Activated naive CD8-positive, alpha-beta T cell treated with anti-CD3 and anti-CD28 coated beads, Interleukin-2, amount 50 U/mL, for 24 hours (primary cell): ENCODE measurements at regions not wholly inside any gene's neighbourhood (a gene's known extent, or its start where the extent isn't known, plus 50 kb on each side); places are given as distances from the start of the nearest gene placed in this dataset.
A peak's percentile ranks its signal among the peaks of the same experiment; 100 is the strongest.

Experiments
- ATAC-seq: fragments of 150-1000 bp; cut with Tn5 transposase; one replicate; pipeline ENCODE4 v1.10.0; 2021
- DNase-seq: peaks from one replicate; pipeline ENCODE4 v3.0.0; 2021
- H3K27ac Mint-ChIP-seq: one replicate; pipeline ENCODE4 v1.8.0; 2021; ENCODE audit warnings: mild to moderate bottlenecking, mixed read lengths
- H3K27me3 Mint-ChIP-seq: one replicate; pipeline ENCODE4 v1.8.0; 2021; ENCODE audit warnings: mixed read lengths
- H3K36me3 Mint-ChIP-seq: one replicate; pipeline ENCODE4 v1.8.0; 2021; ENCODE audit warnings: low read depth, mixed read lengths
- H3K4me1 Mint-ChIP-seq: one replicate; pipeline ENCODE4 v1.8.0; 2021; ENCODE audit warnings: mixed read lengths
- H3K4me3 Mint-ChIP-seq: one replicate; pipeline ENCODE4 v1.8.0; 2021; ENCODE audit warnings: mild to moderate bottlenecking, moderate library complexity, mixed read lengths
- H3K9me3 Mint-ChIP-seq: one replicate; pipeline ENCODE4 v1.8.0; 2021; ENCODE audit warnings: mixed read lengths

DNA sequence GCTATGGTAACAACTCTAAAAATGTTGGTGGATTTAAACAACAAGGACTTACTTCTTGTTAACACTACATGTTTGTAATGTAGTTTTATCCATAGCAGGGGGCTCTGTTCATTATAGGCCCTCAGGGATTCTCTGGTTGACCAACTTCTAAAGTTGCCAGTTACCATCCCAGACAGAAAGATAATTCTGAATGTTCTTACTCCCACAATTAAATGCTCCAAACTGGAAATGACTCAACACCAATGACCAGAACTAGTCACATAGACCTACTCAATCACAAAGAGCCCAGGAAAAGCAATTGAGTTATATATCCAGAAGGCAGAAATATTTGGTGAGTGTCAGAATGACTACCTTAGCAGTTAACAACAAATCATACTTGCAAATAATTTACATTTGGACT is 199.3 kb upstream of the UMPS start:
- DNase-seq (no peak), ATAC-seq (no peak)
- Mint-ChIP-seq H3K4me3 (no peak overlapping the region), H3K36me3 (no peaks in the 10 kb centered on the region), H3K9me3 (peaks cover 3% of the 10 kb centered on the region), H3K27ac (no peak overlapping the region), H3K4me1 (no peaks in the 10 kb centered on the region), H3K27me3 (peaks cover 22% of the 10 kb centered on the region)

DNA sequence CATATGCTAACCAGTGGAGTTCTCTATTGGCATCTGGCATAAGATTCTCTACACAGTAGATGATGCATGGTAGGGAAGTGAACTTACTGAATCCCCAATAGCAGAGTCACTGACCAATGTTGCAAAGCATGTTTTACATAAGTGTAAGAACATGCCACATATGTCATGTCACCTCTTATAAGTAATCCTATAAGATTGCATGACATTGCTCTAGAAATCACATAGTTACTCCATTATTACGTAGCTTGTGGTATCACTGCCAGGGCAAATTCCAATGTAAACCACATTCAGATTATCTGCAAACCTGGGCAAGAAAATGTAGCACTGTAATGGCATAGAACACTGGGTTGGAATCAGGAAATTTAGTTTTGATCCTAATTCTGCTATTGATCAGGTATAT is 198.2 kb upstream of the UMPS start:
- H3K36me3 Mint-ChIP-seq, result no peaks in the 10 kb centered on the region
- no peaks in the 10 kb centered on the region for H3K4me1 Mint-ChIP-seq
- no peak overlapping the region for H3K4me3 Mint-ChIP-seq
- peaks cover 1% of the 10 kb centered on the region for H3K9me3 Mint-ChIP-seq
- ATAC-seq (no peak), DNase-seq (no peak)
- no peak overlapping the region for H3K27ac Mint-ChIP-seq
- H3K27me3 Mint-ChIP-seq, result peaks cover 17% of the 10 kb centered on the region

DNA sequence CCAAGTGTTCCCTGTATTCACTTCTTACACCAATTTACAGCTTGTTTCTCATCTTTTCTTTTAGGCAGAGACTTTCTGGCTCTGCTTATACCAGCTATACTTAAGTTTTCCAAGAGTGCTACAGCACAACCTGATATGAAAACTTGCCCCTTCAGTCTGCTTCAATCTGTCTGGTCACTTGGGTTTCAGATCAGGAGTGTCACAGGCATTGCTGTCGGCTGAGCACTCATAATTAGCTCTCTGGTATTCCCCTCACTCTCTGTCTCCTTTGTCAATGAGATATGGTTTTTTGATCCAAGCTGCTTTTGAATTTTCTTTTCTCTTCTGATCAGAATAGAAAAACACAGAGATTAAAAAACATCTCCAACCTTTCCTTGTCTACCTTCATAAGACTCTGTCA is 194.9 kb upstream of the UMPS start:
- H3K4me1 Mint-ChIP-seq, result no peaks in the 10 kb centered on the region
- DNase-seq, result no peak
- H3K4me3 Mint-ChIP-seq, result no peak overlapping the region
- H3K36me3 Mint-ChIP-seq, result no peaks in the 10 kb centered on the region
- no peak for ATAC-seq
- H3K27me3 Mint-ChIP-seq, result peaks cover 12% of the 10 kb centered on the region
- H3K9me3 Mint-ChIP-seq, result no peaks in the 10 kb centered on the region
- H3K27ac Mint-ChIP-seq, result no peak overlapping the region

DNA sequence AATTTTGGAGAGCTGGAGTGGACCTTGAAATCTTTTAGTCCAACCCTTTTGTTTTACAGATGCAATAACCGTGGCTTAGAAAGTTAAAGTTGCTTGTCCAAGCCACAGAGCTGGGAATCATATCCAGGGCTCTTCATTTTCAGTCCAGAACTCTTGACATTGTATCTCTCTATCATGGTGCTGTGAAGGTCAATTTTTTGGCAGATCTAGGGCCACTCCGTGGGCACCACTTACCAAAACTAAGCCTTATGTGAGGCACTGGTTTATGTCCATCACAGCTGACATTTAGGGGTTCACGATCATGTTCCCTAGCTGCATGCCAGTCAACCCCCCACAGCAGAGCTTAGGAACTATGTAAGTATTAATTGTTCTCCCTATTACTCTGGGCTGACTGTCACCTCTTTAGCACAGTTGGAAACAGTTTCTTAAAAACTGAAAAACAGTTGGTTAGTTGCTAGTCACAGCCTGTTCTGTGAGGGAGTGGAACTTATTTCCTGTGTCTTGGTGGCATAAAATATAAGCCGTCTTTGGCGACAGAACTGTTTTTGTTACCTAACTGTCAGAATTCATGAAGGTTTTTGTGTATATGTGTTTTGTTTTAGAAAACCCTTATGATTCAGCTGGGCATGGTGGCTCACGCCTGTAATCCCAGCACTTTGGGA is 189.6 kb upstream of the UMPS start:
- DNase-seq (no peak), ATAC-seq (no peak)
- Mint-ChIP-seq H3K27me3 (peaks cover 4% of the 10 kb centered on the region), H3K27ac (no peak overlapping the region), H3K36me3 (no peaks in the 10 kb centered on the region), H3K9me3 (no peaks in the 10 kb centered on the region), H3K4me3 (no peak overlapping the region), H3K4me1 (no peaks in the 10 kb centered on the region)

GRCh38 chr3:124542214-124542869 is 187.9 kb upstream of the UMPS start:
- no peak overlapping the region for H3K27ac Mint-ChIP-seq
- no peaks in the 10 kb centered on the region for H3K4me1 Mint-ChIP-seq
- H3K36me3 Mint-ChIP-seq, result no peaks in the 10 kb centered on the region
- DNase-seq (no peak), ATAC-seq (no peak)
- no peaks in the 10 kb centered on the region for H3K9me3 Mint-ChIP-seq
- peaks cover 11% of the 10 kb centered on the region for H3K27me3 Mint-ChIP-seq
- H3K4me3 Mint-ChIP-seq, result no peak overlapping the region

GRCh38 chr3:124545891-124546290 is 184.4 kb upstream of the UMPS start:
- DNase-seq (no peak), ATAC-seq (no peak)
- Mint-ChIP-seq H3K4me3 (no peak overlapping the region), H3K9me3 (no peaks in the 10 kb centered on the region), H3K4me1 (no peaks in the 10 kb centered on the region), H3K36me3 (no peaks in the 10 kb centered on the region), H3K27me3 (peaks cover 28% of the 10 kb centered on the region), H3K27ac (no peak overlapping the region)

- DNase-seq (no peak), ATAC-seq (no peak)
- Mint-ChIP-seq H3K27me3 (peaks cover 39% of the 10 kb centered on the region), H3K36me3 (no peaks in the 10 kb centered on the region), H3K27ac (no peak overlapping the region), H3K9me3 (no peaks in the 10 kb centered on the region), H3K4me3 (no peak overlapping the region), H3K4me1 (peaks cover 2% of the 10 kb centered on the region)
Observed at GRCh38 chr3:124552224-124552623, 178.0 kb upstream of the UMPS start.

- H3K27ac Mint-ChIP-seq, result no peak overlapping the region
- H3K4me3 Mint-ChIP-seq, result no peak overlapping the region
- no peak for DNase-seq
- H3K4me1 Mint-ChIP-seq, result peaks cover 2% of the 10 kb centered on the region
- peaks cover 47% of the 10 kb centered on the region for H3K27me3 Mint-ChIP-seq
- ATAC-seq, result peak; percentile 48
- H3K36me3 Mint-ChIP-seq, result no peaks in the 10 kb centered on the region
- no peaks in the 10 kb centered on the region for H3K9me3 Mint-ChIP-seq
Observed at GRCh38 chr3:124553178-124553577, 177.1 kb upstream of the UMPS start.

DNA sequence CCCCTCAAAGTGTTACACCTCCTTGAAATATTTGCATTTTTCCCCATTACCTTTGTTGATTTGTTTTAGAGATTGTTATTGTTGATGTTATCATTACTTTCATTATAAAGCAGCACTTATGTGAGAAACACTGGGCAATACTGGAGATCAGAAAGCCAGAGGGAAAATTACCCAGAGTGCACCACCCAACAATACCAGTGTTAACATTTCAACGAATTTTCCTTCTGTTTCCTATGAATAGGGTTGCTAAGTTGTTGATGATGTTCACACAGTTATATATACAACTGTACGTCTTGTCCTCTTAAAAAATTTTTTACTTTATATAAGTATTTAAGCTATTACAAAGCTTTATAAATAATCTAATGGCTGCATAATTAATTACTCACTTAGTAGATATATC is 173.6 kb upstream of the UMPS start:
- Mint-ChIP-seq H3K4me3 (no peak overlapping the region), H3K9me3 (no peaks in the 10 kb centered on the region), H3K4me1 (peaks cover 2% of the 10 kb centered on the region), H3K27ac (no peak overlapping the region), H3K36me3 (no peaks in the 10 kb centered on the region), H3K27me3 (peaks cover 36% of the 10 kb centered on the region)
- DNase-seq (no peak), ATAC-seq (no peak)

GRCh38 chr3:124557433-124558232 is 172.6 kb upstream of the UMPS start:
- Mint-ChIP-seq H3K4me3 (no peak overlapping the region), H3K36me3 (no peaks in the 10 kb centered on the region), H3K9me3 (no peaks in the 10 kb centered on the region), H3K4me1 (peaks cover 2% of the 10 kb centered on the region), H3K27ac (no peak overlapping the region), H3K27me3 (peaks cover 35% of the 10 kb centered on the region)
- ATAC-seq (no peak), DNase-seq (no peak)

DNA sequence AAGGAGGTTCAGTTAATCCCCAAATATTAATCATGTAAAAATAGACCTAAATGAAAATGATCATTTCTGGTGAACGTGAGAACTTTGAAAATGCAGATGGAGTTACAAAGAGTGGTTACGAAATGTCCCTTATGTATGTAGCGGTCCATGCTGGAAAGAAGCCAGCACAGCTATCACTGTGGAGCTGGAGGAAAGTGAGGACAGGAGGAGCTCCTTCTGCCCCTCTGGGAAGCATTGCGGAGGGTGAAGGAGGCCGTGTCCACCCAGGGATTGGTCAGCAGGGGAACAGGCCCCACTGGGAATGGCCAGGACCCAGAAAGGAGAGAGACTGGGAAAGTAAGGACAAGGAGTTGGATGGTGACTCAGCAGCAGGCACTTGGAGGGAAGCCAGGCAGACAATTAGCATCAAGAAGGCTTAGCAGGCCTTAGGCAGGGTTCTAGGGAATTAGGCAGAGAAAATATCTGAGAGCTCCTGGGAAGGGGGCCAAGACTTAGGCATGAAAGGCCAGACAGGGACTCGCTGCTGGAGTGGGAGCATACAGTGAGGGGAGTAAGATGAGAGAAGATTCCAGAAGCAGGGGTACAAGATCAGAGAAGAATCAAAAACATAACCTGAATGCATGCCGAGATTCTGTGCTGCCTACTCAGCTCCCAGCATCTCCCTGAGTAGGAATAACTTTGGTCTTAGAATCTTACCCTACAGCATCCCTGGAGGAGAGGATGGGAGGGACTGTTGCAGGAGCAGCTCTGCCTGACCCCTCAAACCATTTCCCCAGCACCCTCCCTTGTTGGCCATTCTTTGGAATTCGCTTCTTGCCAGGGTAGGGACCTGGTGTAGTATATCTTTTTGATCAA is 171.0 kb upstream of the UMPS start:
- no peaks in the 10 kb centered on the region for H3K36me3 Mint-ChIP-seq
- no peak for DNase-seq
- no peaks in the 10 kb centered on the region for H3K4me1 Mint-ChIP-seq
- no peak for ATAC-seq
- peaks cover 36% of the 10 kb centered on the region for H3K27me3 Mint-ChIP-seq
- no peaks in the 10 kb centered on the region for H3K9me3 Mint-ChIP-seq
- no peak overlapping the region for H3K27ac Mint-ChIP-seq
- H3K4me3 Mint-ChIP-seq, result no peak overlapping the region

DNA sequence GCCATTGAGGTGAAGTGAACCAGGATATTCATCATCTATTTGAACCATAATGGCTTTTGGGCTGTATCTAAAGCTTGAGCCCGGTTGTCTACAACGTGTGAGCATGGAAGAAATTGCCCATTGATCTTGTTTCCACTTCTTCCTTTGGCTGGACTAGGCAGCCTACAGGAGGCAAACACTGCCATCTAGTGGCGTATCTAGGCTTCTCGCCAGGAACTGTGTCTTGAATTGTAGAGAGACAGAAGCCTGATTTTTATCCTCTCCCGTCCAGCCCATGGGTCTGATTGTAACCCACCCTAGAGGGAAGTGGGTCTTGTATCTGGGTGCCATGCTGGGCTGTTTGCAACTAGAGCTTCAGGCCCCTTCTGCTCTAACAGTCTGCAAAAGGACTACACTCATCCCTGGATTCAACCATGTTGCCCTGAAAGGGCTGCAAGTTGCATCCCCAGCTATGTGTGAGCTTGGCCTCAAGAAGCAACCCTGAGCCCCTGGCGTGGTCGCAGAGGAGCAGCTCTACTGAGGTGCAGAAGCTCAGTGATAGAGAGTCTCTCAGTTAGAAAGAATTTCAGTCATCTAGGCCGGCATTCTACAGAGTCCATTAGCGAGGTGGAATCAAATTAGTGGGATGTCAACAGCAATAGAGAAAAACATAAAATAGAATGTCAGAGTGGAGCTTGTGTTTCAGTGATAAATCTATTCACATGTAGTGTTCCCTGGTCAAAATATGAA is 170.2 kb upstream of the UMPS start:
- H3K36me3 Mint-ChIP-seq, result no peaks in the 10 kb centered on the region
- ATAC-seq, result peak; percentile 70

DNA sequence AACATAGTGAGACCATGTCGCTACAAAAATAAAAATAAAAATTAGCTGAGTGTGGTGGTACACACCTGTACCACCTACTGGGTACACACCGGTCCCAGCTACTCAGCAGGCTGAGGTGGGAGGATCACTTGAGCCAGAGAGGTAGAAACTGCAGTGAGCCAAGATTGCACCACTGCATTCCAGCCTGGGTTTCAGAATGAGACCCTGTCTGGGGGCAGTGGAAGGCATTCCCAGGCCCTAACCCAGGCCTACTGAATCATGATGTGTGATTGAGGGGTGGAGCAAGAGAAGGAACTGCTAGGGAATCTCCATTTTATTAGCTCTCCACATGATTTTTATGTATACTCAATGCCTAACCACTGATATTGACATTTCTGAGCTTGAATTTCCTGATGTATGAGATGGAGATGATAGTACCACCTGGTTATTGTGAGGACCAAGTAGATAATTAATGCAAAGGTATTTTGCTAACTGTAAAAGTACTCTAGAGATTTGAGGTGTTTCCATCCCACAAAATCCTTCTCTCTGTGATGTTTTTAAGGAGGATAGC is 169.5 kb upstream of the UMPS start:
- H3K9me3 Mint-ChIP-seq, result no peaks in the 10 kb centered on the region
- H3K27me3 Mint-ChIP-seq, result peaks cover 31% of the 10 kb centered on the region
- H3K4me1 Mint-ChIP-seq, result no peaks in the 10 kb centered on the region

More for the DNA sequence above, 170.2 kb upstream of the UMPS start:
- H3K9me3 Mint-ChIP-seq, result no peaks in the 10 kb centered on the region
- H3K27ac Mint-ChIP-seq, result no peak overlapping the region
- peaks cover 32% of the 10 kb centered on the region for H3K27me3 Mint-ChIP-seq
- no peak overlapping the region for H3K4me3 Mint-ChIP-seq
- DNase-seq, result peak; percentile 63
- H3K4me1 Mint-ChIP-seq, result no peaks in the 10 kb centered on the region

DNA sequence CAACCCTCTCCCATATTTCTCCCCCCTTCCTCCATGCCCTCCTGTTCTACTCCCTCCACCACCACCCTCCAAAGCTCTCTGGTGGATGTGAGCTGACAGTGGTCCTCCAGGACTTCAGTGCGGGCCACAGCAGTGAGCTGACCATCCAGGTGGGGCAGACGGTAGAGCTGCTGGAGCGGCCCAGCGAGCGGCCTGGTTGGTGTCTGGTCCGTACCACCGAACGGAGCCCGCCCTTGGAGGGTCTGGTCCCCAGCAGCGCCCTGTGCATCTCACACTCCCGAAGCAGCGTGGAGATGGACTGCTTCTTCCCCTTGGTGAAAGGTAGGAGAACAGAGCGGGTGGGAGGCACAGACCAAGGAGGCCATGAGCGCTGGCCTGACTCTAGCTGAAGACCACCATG is 167.5 kb upstream of the UMPS start:
- Mint-ChIP-seq H3K27me3 (peaks cover 21% of the 10 kb centered on the region), H3K4me1 (peaks cover 5% of the 10 kb centered on the region), H3K9me3 (no peaks in the 10 kb centered on the region), H3K27ac (no peak overlapping the region), H3K36me3 (no peaks in the 10 kb centered on the region), H3K4me3 (no peak overlapping the region)
- ATAC-seq, result no peak
- no peak for DNase-seq

More for the DNA sequence above, 169.5 kb upstream of the UMPS start:
- DNase-seq (no peak), ATAC-seq (no peak)
- Mint-ChIP-seq H3K4me3 (no peak overlapping the region), H3K27ac (no peak overlapping the region), H3K36me3 (no peaks in the 10 kb centered on the region)
